ENCODE measurements at regions not wholly inside any gene's neighbourhood (a gene's known extent, or its start where the extent isn't known, plus 50 kb on each side); places are given as distances from the start of the nearest gene placed in this dataset.

DNA sequence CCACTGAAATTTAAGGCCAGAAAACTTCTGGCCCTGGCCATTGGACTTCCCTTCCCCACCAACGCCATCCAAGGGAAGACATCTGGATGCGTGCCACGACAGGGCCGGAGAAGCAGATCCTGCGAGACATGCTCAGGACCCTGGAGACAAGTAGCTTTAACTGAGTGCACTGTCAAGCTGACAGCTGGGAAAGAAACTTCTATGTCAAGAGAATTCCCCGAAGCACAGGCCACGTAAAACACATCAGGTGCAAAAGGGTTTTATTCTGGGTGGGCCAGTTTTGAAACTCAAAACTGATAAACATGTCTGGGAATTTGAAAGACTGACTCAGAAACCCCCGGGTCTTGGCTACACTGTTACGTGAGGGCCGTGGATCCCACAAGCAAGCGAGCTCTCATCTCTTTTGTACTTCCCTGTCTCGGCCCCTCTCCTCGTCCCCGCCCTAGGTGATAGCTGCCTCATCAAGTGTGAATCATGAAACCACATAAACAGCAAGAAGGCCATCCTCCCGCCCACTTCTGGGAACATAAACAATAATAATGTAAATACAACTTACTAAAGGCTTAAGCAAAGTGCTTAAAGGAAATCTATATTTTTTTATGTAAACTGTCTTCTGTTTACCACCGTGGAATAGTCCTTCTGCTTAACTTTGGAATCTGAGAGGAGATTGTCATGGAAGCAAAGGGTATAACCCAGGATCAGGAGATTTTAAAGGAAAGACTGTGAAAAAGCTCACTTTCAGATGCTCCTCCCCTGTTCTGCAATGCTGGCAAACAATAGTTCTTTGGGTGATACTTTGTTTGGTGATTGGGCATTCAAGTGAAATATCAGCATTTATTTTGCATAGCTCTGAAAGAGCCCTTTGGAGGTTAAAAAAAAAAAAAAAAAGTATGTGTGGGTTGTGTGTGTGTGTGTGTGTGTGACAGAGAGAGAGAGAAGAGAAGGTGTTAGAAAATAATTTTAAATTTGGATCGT is 406.0 kb upstream of the MAF start:
- DNase-seq = no peak
- Histone ChIP-seq H3K27ac (ENCODE audit: low read depth, low read length) (no peak overlapping the region), H3K4me3 (ENCODE audit: low read length) (no peak overlapping the region), H3K9me3 (ENCODE audit: low read length) (no peaks in the 10 kb centered on the region), H3K4me1 (ENCODE audit: insufficient read depth, low read length) (no peaks in the 10 kb centered on the region), H3K27me3 (ENCODE audit: insufficient read depth, low read length, poor library complexity, severe bottlenecking) (no peaks in the 10 kb centered on the region), H3K36me3 (ENCODE audit: insufficient read depth, low read length) (no peaks in the 10 kb centered on the region)
- H3K9me3 Mint-ChIP-seq = peaks cover 0 to 2% (median 0%) of the 10 kb centered on the region in 5 donors
- H3K36me3 Mint-ChIP-seq = no peaks in the 10 kb centered on the region
- no peak overlapping the region for H3K27ac Mint-ChIP-seq
- H3K4me3 Mint-ChIP-seq = no peak overlapping the region
- CTCF ChIA-PET = no interaction called here
- H3K27me3 Mint-ChIP-seq = peaks cover 1 to 5% of the 10 kb centered on the region in 2 donors
- POLR2A ChIA-PET = no interaction called here
- no peaks in the 10 kb centered on the region for H3K4me1 Mint-ChIP-seq

GRCh38 chr16:80004113-80004512 is 403.6 kb upstream of the MAF start:
- Mint-ChIP-seq H3K27me3 (peaks cover 4 to 7% of the 10 kb centered on the region in 2 donors), H3K9me3 (no peaks in the 10 kb centered on the region), H3K27ac (no peak overlapping the region), H3K4me1 (no peaks in the 10 kb centered on the region), H3K36me3 (no peaks in the 10 kb centered on the region), H3K4me3 (no peak overlapping the region)
- H3K4me1 ChIP-seq (ENCODE audit: insufficient read depth, low read length) = no peaks in the 10 kb centered on the region
- H3K9me3 ChIP-seq (ENCODE audit: low read length) = no peaks in the 10 kb centered on the region
- ChIA-PET CTCF (interaction anchor here (1.1 kb wide), 1 partner anchor 42 kb away, joined by 3 read pairs; no protein-coding TSS in a partner anchor), POLR2A (no interaction called here)
- H3K27ac ChIP-seq (ENCODE audit: low read depth, low read length) = no peak overlapping the region
- H3K27me3 ChIP-seq (ENCODE audit: insufficient read depth, low read length, poor library complexity, severe bottlenecking) = no peaks in the 10 kb centered on the region
- no peak overlapping the region for H3K4me3 ChIP-seq (ENCODE audit: low read length)
- no peak for DNase-seq
- no peaks in the 10 kb centered on the region for H3K36me3 ChIP-seq (ENCODE audit: insufficient read depth, low read length)

- Mint-ChIP-seq H3K9me3 (no peaks in the 10 kb centered on the region), H3K4me1 (no peaks in the 10 kb centered on the region), H3K27me3 (peaks cover 4 to 7% of the 10 kb centered on the region in 2 donors), H3K4me3 (no peak overlapping the region), H3K36me3 (no peaks in the 10 kb centered on the region), H3K27ac (no peak overlapping the region)
- ChIA-PET POLR2A (no interaction called here), CTCF (no interaction called here)
- no peaks in the 10 kb centered on the region for H3K27me3 ChIP-seq (ENCODE audit: insufficient read depth, low read length, poor library complexity, severe bottlenecking)
- no peak for DNase-seq
- no peaks in the 10 kb centered on the region for H3K4me1 ChIP-seq (ENCODE audit: insufficient read depth, low read length)
- no peaks in the 10 kb centered on the region for H3K36me3 ChIP-seq (ENCODE audit: insufficient read depth, low read length)
- no peak overlapping the region for H3K4me3 ChIP-seq (ENCODE audit: low read length)
- no peak overlapping the region for H3K27ac ChIP-seq (ENCODE audit: low read depth, low read length)
- H3K9me3 ChIP-seq (ENCODE audit: low read length) = no peaks in the 10 kb centered on the region
Observed at GRCh38 chr16:80002261-80002660, 401.7 kb upstream of the MAF start.

DNA sequence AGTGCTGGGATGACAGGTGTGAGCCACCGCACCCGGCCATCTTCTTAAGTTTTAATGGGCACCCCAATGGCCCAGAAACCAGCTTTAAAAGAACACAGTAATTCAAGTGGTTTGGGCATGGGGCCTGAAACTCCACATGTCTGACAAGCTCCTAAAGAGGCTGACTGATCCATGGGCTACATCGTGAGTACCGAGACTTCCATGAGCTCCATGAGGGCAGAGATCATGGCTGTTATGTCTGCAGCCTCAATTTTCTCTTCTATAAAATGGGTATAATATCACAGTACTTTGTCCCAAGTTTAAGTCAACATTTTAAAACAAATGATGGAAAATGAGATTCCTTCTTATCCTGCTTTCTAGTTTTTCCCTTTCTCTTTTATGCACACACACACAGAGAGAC is 397.6 kb upstream of the MAF start:
- no peak overlapping the region for H3K27ac ChIP-seq (ENCODE audit: low read depth, low read length)
- H3K4me3 Mint-ChIP-seq = no peak overlapping the region
- no peaks in the 10 kb centered on the region for H3K27me3 ChIP-seq (ENCODE audit: insufficient read depth, low read length, poor library complexity, severe bottlenecking)
- no peaks in the 10 kb centered on the region for H3K36me3 Mint-ChIP-seq
- POLR2A ChIA-PET = no interaction called here
- H3K4me3 ChIP-seq (ENCODE audit: low read length) = no peak overlapping the region
- CTCF ChIA-PET = no interaction called here
- no peaks in the 10 kb centered on the region for H3K9me3 Mint-ChIP-seq
- DNase-seq = no peak
- no peaks in the 10 kb centered on the region for H3K36me3 ChIP-seq (ENCODE audit: insufficient read depth, low read length)
- no peak overlapping the region for H3K27ac Mint-ChIP-seq
- H3K9me3 ChIP-seq (ENCODE audit: low read length) = no peaks in the 10 kb centered on the region
- H3K4me1 ChIP-seq (ENCODE audit: insufficient read depth, low read length) = no peaks in the 10 kb centered on the region
- peaks cover 4 to 7% of the 10 kb centered on the region in 2 donors for H3K27me3 Mint-ChIP-seq
- H3K4me1 Mint-ChIP-seq = no peaks in the 10 kb centered on the region

DNA sequence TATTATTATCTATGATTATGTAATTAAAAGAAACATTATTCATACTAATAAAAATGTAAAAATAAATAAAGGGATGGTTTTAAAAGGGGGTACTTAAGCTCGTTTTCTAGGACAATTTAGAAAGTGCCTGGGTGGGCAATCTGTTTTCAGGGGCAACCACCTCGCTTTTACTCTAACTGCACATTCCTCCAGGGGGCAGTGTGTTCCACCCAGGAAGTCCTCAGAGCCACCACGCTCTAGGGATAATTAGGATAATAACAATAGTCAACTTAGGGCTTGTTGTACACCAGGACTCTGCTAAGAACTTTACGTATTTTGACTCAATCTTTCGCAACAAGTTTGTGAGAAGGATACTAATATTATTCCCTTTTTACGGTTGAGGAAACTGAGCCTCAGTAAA is 396.7 kb upstream of the MAF start:
- Histone ChIP-seq H3K36me3 (ENCODE audit: insufficient read depth, low read length) (no peaks in the 10 kb centered on the region), H3K9me3 (ENCODE audit: low read length) (no peaks in the 10 kb centered on the region), H3K4me1 (ENCODE audit: insufficient read depth, low read length) (no peaks in the 10 kb centered on the region), H3K4me3 (ENCODE audit: low read length) (no peak overlapping the region), H3K27me3 (ENCODE audit: insufficient read depth, low read length, poor library complexity, severe bottlenecking) (no peaks in the 10 kb centered on the region), H3K27ac (ENCODE audit: low read depth, low read length) (no peak overlapping the region)
- Mint-ChIP-seq H3K36me3 (no peaks in the 10 kb centered on the region), H3K27me3 (peaks cover 4 to 7% of the 10 kb centered on the region in 2 donors), H3K4me3 (no peak overlapping the region), H3K27ac (no peak overlapping the region), H3K4me1 (no peaks in the 10 kb centered on the region), H3K9me3 (no peaks in the 10 kb centered on the region)
- ChIA-PET CTCF (interaction anchor here (1.3 kb wide), 1 partner anchor 529 kb away, joined by 3 read pairs; no protein-coding TSS in a partner anchor), POLR2A (no interaction called here)
- DNase-seq = no peak

GRCh38 chr16:79996321-79996720 is 395.8 kb upstream of the MAF start:
- no peaks in the 10 kb centered on the region for H3K4me1 Mint-ChIP-seq
- H3K27ac Mint-ChIP-seq = no peak overlapping the region
- H3K36me3 Mint-ChIP-seq = no peaks in the 10 kb centered on the region
- Histone ChIP-seq H3K4me3 (ENCODE audit: low read length) (no peak overlapping the region), H3K36me3 (ENCODE audit: insufficient read depth, low read length) (no peaks in the 10 kb centered on the region), H3K27me3 (ENCODE audit: insufficient read depth, low read length, poor library complexity, severe bottlenecking) (no peaks in the 10 kb centered on the region), H3K9me3 (ENCODE audit: low read length) (no peaks in the 10 kb centered on the region), H3K4me1 (ENCODE audit: insufficient read depth, low read length) (no peaks in the 10 kb centered on the region), H3K27ac (ENCODE audit: low read depth, low read length) (no peak overlapping the region)
- ChIA-PET POLR2A (no interaction called here), CTCF (no interaction called here)
- H3K4me3 Mint-ChIP-seq = no peak overlapping the region
- peaks cover 4 to 7% of the 10 kb centered on the region in 2 donors for H3K27me3 Mint-ChIP-seq
- no peak for DNase-seq
- H3K9me3 Mint-ChIP-seq = no peaks in the 10 kb centered on the region

DNA sequence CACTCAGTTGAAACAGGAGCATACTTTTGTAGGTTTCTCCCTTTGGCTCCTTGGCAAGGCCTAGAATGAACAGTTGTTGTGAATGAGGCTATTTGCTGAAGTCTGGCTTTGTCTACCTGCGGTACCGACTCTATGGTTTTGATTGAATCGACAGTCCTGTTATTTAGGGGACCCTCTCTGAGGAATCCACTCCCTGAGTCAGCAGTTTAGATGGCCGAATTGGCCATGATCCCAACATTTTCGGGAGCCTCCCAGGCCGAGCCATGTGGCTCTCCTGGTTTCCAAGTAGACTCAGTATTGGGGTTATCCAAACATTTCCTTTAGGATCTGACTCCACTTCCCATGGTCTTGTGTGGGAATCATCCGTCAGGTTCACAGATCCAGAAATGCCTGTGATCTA is 394.8 kb upstream of the MAF start:
- ChIA-PET POLR2A (no interaction called here), CTCF (no interaction called here)
- Histone ChIP-seq H3K4me3 (ENCODE audit: low read length) (no peak overlapping the region), H3K9me3 (ENCODE audit: low read length) (no peaks in the 10 kb centered on the region), H3K36me3 (ENCODE audit: insufficient read depth, low read length) (no peaks in the 10 kb centered on the region), H3K27me3 (ENCODE audit: insufficient read depth, low read length, poor library complexity, severe bottlenecking) (no peaks in the 10 kb centered on the region), H3K27ac (ENCODE audit: low read depth, low read length) (no peak overlapping the region), H3K4me1 (ENCODE audit: insufficient read depth, low read length) (no peaks in the 10 kb centered on the region)
- H3K9me3 Mint-ChIP-seq = no peaks in the 10 kb centered on the region
- peaks cover 1 to 3% of the 10 kb centered on the region in 2 donors for H3K27me3 Mint-ChIP-seq
- no peak for DNase-seq
- no peak overlapping the region for H3K4me3 Mint-ChIP-seq
- no peak overlapping the region for H3K27ac Mint-ChIP-seq
- H3K36me3 Mint-ChIP-seq = no peaks in the 10 kb centered on the region
- no peaks in the 10 kb centered on the region for H3K4me1 Mint-ChIP-seq

GRCh38 chr16:79994418-79994817 is 393.9 kb upstream of the MAF start:
- POLR2A ChIA-PET = no interaction called here
- H3K27ac Mint-ChIP-seq = no peak overlapping the region

More at GRCh38 chr16:79994418-79994817, 393.9 kb upstream of the MAF start:
- Mint-ChIP-seq H3K4me3 (no peak overlapping the region), H3K4me1 (no peaks in the 10 kb centered on the region), H3K36me3 (no peaks in the 10 kb centered on the region), H3K27me3 (peaks cover 1% of the 10 kb centered on the region in 2 donors), H3K9me3 (no peaks in the 10 kb centered on the region)
- Histone ChIP-seq H3K36me3 (ENCODE audit: insufficient read depth, low read length) (no peaks in the 10 kb centered on the region), H3K9me3 (ENCODE audit: low read length) (no peaks in the 10 kb centered on the region), H3K27me3 (ENCODE audit: insufficient read depth, low read length, poor library complexity, severe bottlenecking) (no peaks in the 10 kb centered on the region), H3K4me1 (ENCODE audit: insufficient read depth, low read length) (no peaks in the 10 kb centered on the region), H3K4me3 (ENCODE audit: low read length) (no peak overlapping the region), H3K27ac (ENCODE audit: low read depth, low read length) (no peak overlapping the region)
- CTCF ChIA-PET = interaction anchor here (1.3 kb wide), 1 partner anchor 63 kb away, joined by 3 read pairs; no protein-coding TSS in a partner anchor
- DNase-seq = no peak

Data from CD8-positive, alpha-beta memory T cell (primary cell).